HUES48 (cell line): ENCODE measurements at regions not wholly inside any gene's neighbourhood (a gene's known extent, or its start where the extent isn't known, plus 50 kb on each side); places are given as distances from the start of the nearest gene placed in this dataset.

Experiments
- H3K27ac ChIP-seq: one replicate; pipeline ENCODE4 v1.7.0; 2013; ENCODE audit warnings: low read depth, low read length, inconsistent platforms
- H3K27me3 ChIP-seq: 2 replicates; pipeline ENCODE4 v1.6.1; 2013; ENCODE audit warnings: mild to moderate bottlenecking, low read length; ENCODE audit not compliant: control insufficient read depth, insufficient read depth
- H3K36me3 ChIP-seq: 2 replicates; pipeline ENCODE4 v1.6.1; 2013; ENCODE audit warnings: low read length; ENCODE audit not compliant: control insufficient read depth, insufficient read depth
- H3K4me1 ChIP-seq: 2 replicates; pipeline ENCODE4 v1.6.1; 2013; ENCODE audit warnings: mild to moderate bottlenecking, low read length; ENCODE audit not compliant: control insufficient read depth, insufficient read depth
- H3K4me3 ChIP-seq: 2 replicates; pipeline ENCODE4 v1.5.1; 2013; ENCODE audit warnings: mild to moderate bottlenecking, low read depth, low read length
- H3K9ac ChIP-seq: 2 replicates; pipeline ENCODE4 v1.6.1; 2013; ENCODE audit warnings: mild to moderate bottlenecking, low read depth, low read length, moderate library complexity
- H3K9me3 ChIP-seq: 2 replicates; pipeline ENCODE4 v1.6.1; 2013; ENCODE audit warnings: low read length; ENCODE audit not compliant: control insufficient read depth, insufficient read depth

GRCh38 chr2:108101481-108101880 is 115.2 kb downstream of the SLC5A7 start:
- peaks cover 9% of the 10 kb centered on the region for H3K4me1 ChIP-seq
- H3K9me3 ChIP-seq = no peaks in the 10 kb centered on the region
- H3K27ac ChIP-seq = no peak overlapping the region
- H3K9ac ChIP-seq = no peak overlapping the region
- no peak overlapping the region for H3K4me3 ChIP-seq
- H3K36me3 ChIP-seq = no peaks in the 10 kb centered on the region
- H3K27me3 ChIP-seq = peaks cover 6% of the 10 kb centered on the region; the same call in 1 of the 2 replicates

DNA sequence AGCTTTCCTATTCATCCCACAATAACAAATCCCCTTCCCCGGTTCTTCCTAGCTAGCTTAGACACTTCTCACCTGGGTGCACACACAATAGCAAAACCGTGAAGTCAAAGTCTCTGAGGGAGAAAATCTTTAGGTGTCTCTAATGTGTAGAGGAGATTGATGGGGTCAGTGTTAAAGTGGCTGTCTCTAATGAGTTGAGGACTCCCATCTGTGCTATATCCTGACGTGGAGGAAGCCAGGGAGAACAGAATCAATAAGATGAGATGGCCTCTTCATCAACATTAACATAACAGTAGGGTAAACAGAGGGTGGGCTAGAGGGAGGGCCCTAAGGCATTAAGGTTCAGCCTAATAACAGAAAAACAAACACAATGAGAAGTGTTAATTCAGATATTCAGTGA is 120.4 kb downstream of the SLC5A7 start:
- no peaks in the 10 kb centered on the region for H3K36me3 ChIP-seq
- peaks cover 6% of the 10 kb centered on the region; the same call in 1 of the 2 replicates for H3K27me3 ChIP-seq
- peak overlapping the region; percentile 31 for H3K27ac ChIP-seq
- no peak overlapping the region for H3K4me3 ChIP-seq
- no peak overlapping the region for H3K9ac ChIP-seq
- H3K4me1 ChIP-seq = peaks cover 20% of the 10 kb centered on the region
- peaks cover 18% of the 10 kb centered on the region for H3K9me3 ChIP-seq

DNA sequence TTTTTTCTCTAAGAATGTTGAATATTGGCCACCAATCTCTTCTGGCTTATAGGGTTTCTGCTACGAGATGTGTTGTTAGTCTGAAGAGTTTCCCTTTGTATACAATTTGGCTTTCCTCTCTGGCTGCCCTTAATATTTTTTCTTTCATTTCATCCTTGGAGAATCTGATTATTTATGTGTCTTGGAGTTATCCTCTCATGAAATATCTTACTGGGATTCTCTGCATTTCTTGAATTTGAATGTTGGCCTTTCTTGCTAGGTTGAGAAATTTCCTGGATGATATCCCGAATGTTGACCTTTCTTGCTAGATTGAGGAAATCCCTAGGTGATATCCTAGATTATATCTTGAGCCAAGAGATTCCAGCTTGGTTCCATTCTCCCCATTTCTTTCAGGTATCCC is 125.6 kb downstream of the SLC5A7 start:
- Histone ChIP-seq H3K4me3 (no peak overlapping the region), H3K9ac (no peak overlapping the region), H3K27me3 (no peaks in the 10 kb centered on the region), H3K36me3 (no peaks in the 10 kb centered on the region), H3K27ac (no peak overlapping the region), H3K4me1 (peaks cover 14% of the 10 kb centered on the region), H3K9me3 (peaks cover 18% of the 10 kb centered on the region)

DNA sequence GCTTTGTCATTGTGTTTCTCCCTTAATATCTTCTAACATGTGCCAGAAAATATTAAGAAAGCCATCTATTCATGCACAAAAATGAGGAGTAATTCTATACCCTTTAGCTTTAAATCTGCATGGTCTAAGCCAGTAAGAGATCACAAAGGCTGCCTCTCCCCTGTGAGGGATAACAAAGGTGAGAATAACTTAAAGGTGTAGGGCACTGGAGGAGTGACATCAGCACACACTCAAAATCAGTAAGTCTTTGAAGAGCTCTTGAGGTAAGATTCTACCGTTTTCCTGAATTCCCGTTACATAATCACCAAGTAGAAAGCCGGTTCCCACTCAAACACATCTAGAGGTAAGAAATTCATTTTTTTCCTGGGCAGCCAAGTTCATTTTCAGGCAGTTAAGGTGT is 123.9 kb upstream of the SULT1C3 start:
- peaks cover 8% of the 10 kb centered on the region; the same call in 1 of the 2 replicates for H3K4me1 ChIP-seq
- no peak overlapping the region for H3K9ac ChIP-seq
- H3K9me3 ChIP-seq = 0 out of 2 replicates have a peak, but pooled peaks cover 4% of the 10 kb centered on the region
- H3K27ac ChIP-seq = no peak overlapping the region
- no peak overlapping the region for H3K4me3 ChIP-seq
- no peaks in the 10 kb centered on the region for H3K36me3 ChIP-seq
- H3K27me3 ChIP-seq = no peaks in the 10 kb centered on the region

GRCh38 chr2:108118996-108119395 is 120.8 kb upstream of the SULT1C3 start:
- Histone ChIP-seq H3K27me3 (no peaks in the 10 kb centered on the region), H3K4me3 (no peak overlapping the region), H3K4me1 (peaks cover 8% of the 10 kb centered on the region; the same call in 1 of the 2 replicates), H3K9me3 (no peaks in the 10 kb centered on the region), H3K36me3 (no peaks in the 10 kb centered on the region), H3K27ac (no peak overlapping the region), H3K9ac (no peak overlapping the region)

DNA sequence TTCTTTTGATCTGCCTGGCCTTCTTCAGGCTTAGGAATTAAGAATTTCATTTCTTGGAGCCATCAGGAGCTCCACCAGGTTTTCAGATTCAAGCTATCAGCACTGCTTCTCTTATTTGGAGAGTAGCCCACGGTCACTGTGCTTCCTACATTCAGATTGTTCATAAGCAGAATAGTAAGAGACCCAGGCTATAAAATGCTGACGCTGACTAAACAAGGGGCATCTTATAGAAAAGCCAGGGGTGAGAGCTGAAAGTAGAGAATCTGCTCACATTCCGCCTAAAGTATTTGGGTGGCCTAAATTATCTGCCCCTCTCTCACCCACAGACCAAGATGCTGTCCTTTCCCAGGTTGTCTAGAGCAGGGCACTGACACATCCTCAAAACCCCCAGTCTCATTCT is 120.3 kb upstream of the SULT1C3 start:
- no peak overlapping the region for H3K9ac ChIP-seq
- no peak overlapping the region for H3K4me3 ChIP-seq
- no peaks in the 10 kb centered on the region for H3K27me3 ChIP-seq
- no peak overlapping the region for H3K27ac ChIP-seq
- no peaks in the 10 kb centered on the region for H3K36me3 ChIP-seq
- no peaks in the 10 kb centered on the region for H3K9me3 ChIP-seq
- H3K4me1 ChIP-seq = peaks cover 8% of the 10 kb centered on the region; the same call in 1 of the 2 replicates

DNA sequence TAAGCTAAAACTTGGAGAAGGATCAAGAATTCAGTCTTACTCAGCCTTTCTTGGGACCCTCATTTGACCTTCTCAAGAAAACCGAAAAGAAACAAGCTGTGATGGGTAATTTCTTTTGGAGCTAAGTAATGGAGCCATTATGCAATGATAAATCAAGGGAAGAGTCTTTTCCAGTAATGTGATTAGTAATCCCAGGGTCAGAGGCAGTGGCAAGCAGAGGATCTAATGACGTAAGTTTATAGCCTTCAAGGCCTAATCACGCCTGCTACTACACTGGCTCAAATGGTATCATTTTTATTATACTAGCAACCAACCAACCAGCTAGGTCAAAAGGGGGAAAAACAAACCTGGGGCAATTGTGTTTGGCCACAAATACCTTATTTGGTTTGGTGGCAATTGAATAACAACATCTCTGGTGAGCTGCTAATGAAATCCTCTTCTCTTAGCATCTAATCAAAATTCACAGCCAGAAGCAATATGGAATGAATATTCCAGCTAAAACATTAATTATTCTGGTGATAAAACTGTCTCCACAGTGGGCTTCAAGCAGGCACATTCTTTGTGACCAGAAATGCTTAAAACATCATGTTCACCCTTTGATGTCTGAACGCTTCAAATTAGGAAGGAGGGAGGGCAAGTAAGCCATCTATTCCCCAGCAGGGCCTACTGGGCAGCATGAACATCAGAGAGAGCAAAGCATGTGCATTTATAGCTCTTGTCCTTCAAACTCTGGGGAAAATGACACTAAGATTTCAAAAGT is 114.9 kb upstream of the SULT1C3 start:
- Histone ChIP-seq H3K27me3 (no peaks in the 10 kb centered on the region), H3K9me3 (no peaks in the 10 kb centered on the region), H3K9ac (no peak overlapping the region), H3K27ac (no peak overlapping the region), H3K4me1 (peaks cover 3% of the 10 kb centered on the region; the same call in 1 of the 2 replicates), H3K4me3 (no peak overlapping the region), H3K36me3 (no peaks in the 10 kb centered on the region)

GRCh38 chr2:108125581-108125980 is 114.2 kb upstream of the SULT1C3 start:
- H3K27ac ChIP-seq = no peak overlapping the region
- H3K9me3 ChIP-seq = no peaks in the 10 kb centered on the region
- no peak overlapping the region for H3K4me3 ChIP-seq
- H3K9ac ChIP-seq = no peak overlapping the region
- no peaks in the 10 kb centered on the region for H3K27me3 ChIP-seq
- peaks cover 8% of the 10 kb centered on the region; the same call in 1 of the 2 replicates for H3K4me1 ChIP-seq
- H3K36me3 ChIP-seq = no peaks in the 10 kb centered on the region

DNA sequence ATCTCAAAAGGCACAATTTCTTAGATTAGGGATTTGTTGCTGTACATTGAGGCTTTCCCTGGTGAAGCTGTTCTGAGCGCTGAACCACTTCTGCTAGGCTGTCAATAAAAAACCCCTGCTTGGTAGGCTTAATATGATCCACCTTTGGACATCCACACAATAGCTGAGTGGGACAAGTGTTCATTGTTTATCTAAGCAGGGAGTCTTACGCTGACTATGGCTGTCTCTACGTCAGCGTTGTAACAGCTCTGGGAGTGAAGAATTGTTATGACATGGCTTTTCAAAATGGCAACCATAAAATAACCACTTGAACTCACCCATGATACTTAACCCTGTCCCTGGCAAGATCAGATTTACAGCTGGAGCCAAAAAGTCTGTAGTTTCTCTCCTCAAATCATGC is 111.5 kb upstream of the SULT1C3 start:
- Histone ChIP-seq H3K4me3 (no peak overlapping the region), H3K9ac (no peak overlapping the region), H3K27me3 (no peaks in the 10 kb centered on the region), H3K27ac (no peak overlapping the region), H3K9me3 (no peaks in the 10 kb centered on the region), H3K36me3 (no peaks in the 10 kb centered on the region), H3K4me1 (peaks cover 8% of the 10 kb centered on the region; the same call in 1 of the 2 replicates)

- H3K36me3 ChIP-seq = no peaks in the 10 kb centered on the region
- no peak overlapping the region for H3K9ac ChIP-seq
- H3K9me3 ChIP-seq = no peaks in the 10 kb centered on the region
- H3K27me3 ChIP-seq = no peaks in the 10 kb centered on the region
- H3K4me1 ChIP-seq = peaks cover 8% of the 10 kb centered on the region; the same call in 1 of the 2 replicates
- peak overlapping the region; percentile 32 for H3K27ac ChIP-seq
- no peak overlapping the region for H3K4me3 ChIP-seq
Observed at GRCh38 chr2:108129636-108130035, 110.1 kb upstream of the SULT1C3 start.

GRCh38 chr2:108133457-108133856 is 106.3 kb upstream of the SULT1C3 start:
- H3K4me1 ChIP-seq = peaks cover 8% of the 10 kb centered on the region; the same call in 1 of the 2 replicates
- H3K9ac ChIP-seq = no peak overlapping the region
- no peak overlapping the region for H3K4me3 ChIP-seq

More at GRCh38 chr2:108133457-108133856, 106.3 kb upstream of the SULT1C3 start:
- Histone ChIP-seq H3K36me3 (no peaks in the 10 kb centered on the region), H3K9me3 (no peaks in the 10 kb centered on the region), H3K27me3 (no peaks in the 10 kb centered on the region), H3K27ac (no peak overlapping the region)
